H1 (cell line): ENCODE measurements at regions not wholly inside any gene's neighbourhood (a gene's known extent, or its start where the extent isn't known, plus 50 kb on each side); places are given as distances from the start of the nearest gene placed in this dataset.

Experiments used
- RFX5 ChIP-seq: IDR thresholded peaks from 2 replicates; pipeline ENCODE4 v1.6.1; 2011; ENCODE audit warnings: low read depth, low read length, improper control_type of control experiment, borderline replicate concordance

GRCh38 chr6:137983269-137983668 is 116.2 kb downstream of the TNFAIP3 start (continued):
- TF ChIP-seq RFX5, result no peak
- TF ChIP-seq, all 59 proteins: peak for 0
